ENCODE measurements at regions not wholly inside any gene's neighbourhood (a gene's known extent, or its start where the extent isn't known, plus 50 kb on each side); places are given as distances from the start of the nearest gene placed in this dataset.

- TF ChIP-seq CTCF (IDR thresholded peaks at IDR 0.05; ENCODE audit: poor library complexity) (no peak), EZH2 (IDR thresholded peaks at IDR 0.05; ENCODE audit: borderline replicate concordance) (no peak), EZH2phosphoT487 (IDR thresholded peaks at IDR 0.05; ENCODE audit: low read depth, severe bottlenecking, unreplicated experiment) (no peak)
Measured at GRCh38 chr10:11663763-11664555, 52.5 kb upstream of the USP6NL start.
